PC-3 (cell line): ENCODE measurements at regions not wholly inside any gene's neighbourhood (a gene's known extent, or its start where the extent isn't known, plus 50 kb on each side); places are given as distances from the start of the nearest gene placed in this dataset.

Source experiments
- ATAC-seq: fragments of 200-7000 bp; cut with Tn5 transposase; 2 replicates; pipeline ENCODE4 v1.9.1; 2020; ENCODE audit warnings: mild to moderate bottlenecking, moderate library complexity
- BruUV-seq: library from RNA; stranded (reverse); fragments of 400-500 nt; replicated peaks from 2 replicates; lab custom pipeline; 2021; lab: Mats Ljungman, UMichigan
- CTCF ChIA-PET: fragments of 300-600 bp; sonication (Branson Sonifier 250); formaldehyde crosslinking; loops from one replicate; lab custom pipeline; 2022; ENCODE audit warnings: antibody characterized with exemption; lab: Charles Lee
- POLR2A ChIA-PET: fragments of 300-600 bp; sonication (Branson Sonifier 250); formaldehyde crosslinking; loops from one replicate; lab custom pipeline; 2022; ENCODE audit warnings: antibody characterized with exemption; ENCODE audit not compliant: unreplicated experiment; lab: Charles Lee
- DNase-seq: peaks from one replicate; pipeline ENCODE4 v3.0.0-alpha.2; 2015
- H2AFZ ChIP-seq: fragments of 300-600 bp; sonication (generic); 2 replicates; pipeline ENCODE4 v1.6.0; 2016; ENCODE audit warnings: antibody characterized with exemption, low read length
- H3F3A ChIP-seq: fragments of 300-600 bp; sonication (generic); one replicate; pipeline ENCODE4 v1.6.0; 2017; ENCODE audit warnings: antibody characterized with exemption, low read length, control low read depth, mild to moderate bottlenecking; ENCODE audit not compliant: unreplicated experiment
- H3K27ac ChIP-seq: fragments of 300-600 bp; sonication (generic); 2 replicates; pipeline ENCODE4 v1.5.1; 2016; ENCODE audit warnings: mild to moderate bottlenecking, low read length
- H3K27me3 ChIP-seq: fragments of 300-600 bp; sonication (generic); 2 replicates; pipeline ENCODE4 v1.6.1; 2016; ENCODE audit warnings: low read length, mixed read lengths
- H3K36me3 ChIP-seq: fragments of 300-600 bp; sonication (generic); 2 replicates; pipeline ENCODE4 v1.6.1; 2016; ENCODE audit warnings: low read depth, mixed run types, low read length, mixed read lengths
- H3K4me1 ChIP-seq: fragments of 300-600 bp; sonication (generic); 2 replicates; pipeline ENCODE4 v1.5.1; 2016; ENCODE audit warnings: low read length; ENCODE audit not compliant: insufficient read depth
- H3K4me2 ChIP-seq: fragments of 300-600 bp; sonication (generic); 2 replicates; pipeline ENCODE4 v1.6.0; 2016; ENCODE audit warnings: low read length
- H3K4me3 ChIP-seq: fragments of 300-600 bp; sonication (generic); 2 replicates; pipeline ENCODE4 v1.5.1; 2016; ENCODE audit warnings: mild to moderate bottlenecking, low read length, mixed read lengths
- H3K79me2 ChIP-seq: fragments of 300-600 bp; sonication (generic); 2 replicates; pipeline ENCODE4 v1.6.1; 2017; ENCODE audit warnings: low read length, mixed read lengths
- H3K9ac ChIP-seq: fragments of 300-600 bp; sonication (generic); 2 replicates; pipeline ENCODE4 v1.6.0; 2016; ENCODE audit warnings: mild to moderate bottlenecking, low read length
- H3K9me2 ChIP-seq: fragments of 300-600 bp; sonication (generic); replicated peaks from 2 replicates; pipeline ENCODE4 v1.6.1; 2016; ENCODE audit warnings: mixed run types, low read length, mixed read lengths
- H3K9me3 ChIP-seq: fragments of 300-600 bp; sonication (generic); 2 replicates; pipeline ENCODE4 v1.6.1; 2016; ENCODE audit warnings: low read length, mixed read lengths
- H4K20me1 ChIP-seq: fragments of 300-600 bp; sonication (generic); 2 replicates; pipeline ENCODE4 v1.6.1; 2016; ENCODE audit warnings: low read length, mixed read lengths
- CTCF ChIP-seq: fragments of 300-600 bp; sonication (generic); conservative IDR thresholded peaks from 2 replicates; pipeline ENCODE4 v1.5.1; 2017; ENCODE audit warnings: antibody characterized with exemption, low read depth, mild to moderate bottlenecking, low read length
- EZH2 ChIP-seq: fragments of 300-600 bp; sonication (generic); IDR thresholded peaks from one replicate; pipeline ENCODE4 v1.6.1; 2017; ENCODE audit warnings: antibody characterized with exemption, mild to moderate bottlenecking, low read length; ENCODE audit not compliant: unreplicated experiment
- EZH2phosphoT487 ChIP-seq: fragments of 300-600 bp; sonication (generic); IDR thresholded peaks from 2 replicates; pipeline ENCODE4 v1.6.1; 2018; ENCODE audit warnings: mild to moderate bottlenecking, antibody characterized with exemption, low read length, borderline replicate concordance
- intact Hi-C: fragments of 100-400 bp; cut with micrococcal nuclease; formaldehyde crosslinking; loops from 2 replicates; pipeline ENCODE4 v1.9.0; 2023

GRCh38 chr5:63812693-63813092, 149.6 kb downstream of the HTR1A start:
- TF ChIP-seq EZH2 = no peak
- TF ChIP-seq CTCF = no peak
- Histone ChIP-seq H3K4me1 (no peaks in the 10 kb centered on the region), H3K36me3 (no peaks in the 10 kb centered on the region), H3K9ac (no peak overlapping the region), H4K20me1 (no peaks in the 10 kb centered on the region), H3K27ac (no peak overlapping the region), H3K27me3 (no peaks in the 10 kb centered on the region), H2AFZ (no peak overlapping the region), H3K4me2 (no peak overlapping the region), H3F3A (no peaks in the 10 kb centered on the region), H3K4me3 (no peak overlapping the region), H3K9me3 (no peaks in the 10 kb centered on the region), H3K9me2 (no peaks in the 10 kb centered on the region), H3K79me2 (no peaks in the 10 kb centered on the region)
- BruUV-seq = no TSS peak
- ChIA-PET CTCF (no interaction called here), POLR2A (no interaction called here)
- ATAC-seq (no peak), DNase-seq (no peak)
- intact Hi-C loops = no loop called here

DNA sequence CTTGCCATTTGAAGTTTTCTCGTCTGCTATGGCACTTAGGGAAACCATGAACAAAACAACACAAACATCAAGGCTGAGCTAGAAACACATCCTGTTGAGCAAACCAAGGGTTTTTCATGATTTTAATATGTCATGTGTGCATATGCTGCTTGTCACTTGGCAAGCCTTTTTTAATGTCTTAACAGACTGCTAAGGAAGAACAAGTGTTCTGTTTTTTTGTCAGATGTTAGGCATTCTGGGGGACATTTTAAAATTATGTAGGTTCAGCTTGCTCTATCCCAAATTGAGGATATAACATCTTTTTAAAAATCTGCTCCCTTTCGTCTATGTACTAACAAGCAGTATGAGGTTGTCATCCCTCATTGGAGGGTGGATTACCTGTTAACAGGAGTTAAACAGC, 150.3 kb downstream of the HTR1A start:
- H4K20me1 ChIP-seq = no peaks in the 10 kb centered on the region
- no peaks in the 10 kb centered on the region for H3K36me3 ChIP-seq
- no peaks in the 10 kb centered on the region for H3K9me2 ChIP-seq
- POLR2A ChIA-PET = no interaction called here
- no peak overlapping the region for H3K27ac ChIP-seq
- no peaks in the 10 kb centered on the region for H3K9me3 ChIP-seq
- DNase-seq (no peak), ATAC-seq (no peak)
- no peak overlapping the region for H3K9ac ChIP-seq
- no peaks in the 10 kb centered on the region for H3F3A ChIP-seq
- no peak overlapping the region for H3K4me2 ChIP-seq
- CTCF ChIA-PET = no interaction called here
- intact Hi-C loops = no loop called here
- no peak overlapping the region for H2AFZ ChIP-seq
- BruUV-seq = no TSS peak
- H3K27me3 ChIP-seq = no peaks in the 10 kb centered on the region
- H3K4me1 ChIP-seq = no peaks in the 10 kb centered on the region
- H3K79me2 ChIP-seq = no peaks in the 10 kb centered on the region
- H3K4me3 ChIP-seq = no peak overlapping the region
- no peak for TF ChIP-seq EZH2phosphoT487
- TF ChIP-seq CTCF = no peak
- no peak for TF ChIP-seq EZH2

DNA sequence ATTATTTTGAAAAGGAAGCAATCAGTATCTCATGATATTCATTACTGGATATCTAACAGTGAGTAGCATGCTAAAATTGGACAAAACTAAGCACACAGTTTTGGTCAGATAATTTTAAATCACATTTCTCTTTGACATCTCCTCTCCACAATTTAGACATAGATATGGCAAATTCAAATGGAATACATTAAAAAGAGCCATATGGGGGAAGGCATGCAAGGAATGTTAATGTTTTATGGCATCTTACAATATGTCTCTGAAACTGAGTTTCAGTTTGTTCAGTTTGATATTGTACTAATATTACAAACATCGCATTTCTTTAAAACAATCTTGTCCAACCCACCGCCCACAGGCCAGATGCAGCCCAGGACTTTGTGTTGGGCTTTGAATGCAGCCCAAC, 151.0 kb downstream of the HTR1A start:
- no peak overlapping the region for H3K9ac ChIP-seq
- no peak overlapping the region for H3K27ac ChIP-seq
- no peaks in the 10 kb centered on the region for H4K20me1 ChIP-seq
- BruUV-seq = no TSS peak
- no peaks in the 10 kb centered on the region for H3K27me3 ChIP-seq
- H3F3A ChIP-seq = no peaks in the 10 kb centered on the region
- ChIA-PET POLR2A (no interaction called here), CTCF (no interaction called here)
- H2AFZ ChIP-seq = no peak overlapping the region
- DNase-seq (no peak), ATAC-seq (no peak)
- H3K4me2 ChIP-seq = no peak overlapping the region
- no peaks in the 10 kb centered on the region for H3K36me3 ChIP-seq
- no peak for TF ChIP-seq CTCF
- no peak for TF ChIP-seq EZH2
- no peak for TF ChIP-seq EZH2phosphoT487
- no peaks in the 10 kb centered on the region for H3K79me2 ChIP-seq
- no peaks in the 10 kb centered on the region for H3K4me1 ChIP-seq
- no peaks in the 10 kb centered on the region for H3K9me2 ChIP-seq
- H3K4me3 ChIP-seq = no peak overlapping the region
- intact Hi-C loops = no loop called here
- H3K9me3 ChIP-seq = no peaks in the 10 kb centered on the region
